Endodermal cell (in vitro differentiated cells): ENCODE measurements at regions not wholly inside any gene's neighbourhood (a gene's known extent, or its start where the extent isn't known, plus 50 kb on each side); places are given as distances from the start of the nearest gene placed in this dataset.
A peak's percentile ranks its signal among the peaks of the same experiment; 100 is the strongest.

Experiments
- DNase-seq: peaks from one replicate; pipeline ENCODE4 v3.0.0-alpha.2; 2017
- H3K27ac ChIP-seq: 2 replicates; pipeline ENCODE4 v1.5.1; 2013; ENCODE audit warnings: mild to moderate bottlenecking, low read depth, low read length, moderate library complexity
- H3K27me3 ChIP-seq: 2 replicates; pipeline ENCODE4 v1.6.1; 2013; ENCODE audit warnings: mild to moderate bottlenecking, low read length, moderate library complexity; ENCODE audit not compliant: insufficient read depth, control insufficient read depth, poor library complexity, severe bottlenecking
- H3K36me3 ChIP-seq: 2 replicates; pipeline ENCODE4 v1.7.0; 2013; ENCODE audit warnings: mild to moderate bottlenecking, low read length, moderate library complexity; ENCODE audit not compliant: control insufficient read depth, insufficient read depth
- H3K4me1 ChIP-seq: one replicate; pipeline ENCODE4 v1.7.0; 2013; ENCODE audit warnings: low read length; ENCODE audit not compliant: control insufficient read depth, insufficient read depth
- H3K4me3 ChIP-seq: 2 replicates; pipeline ENCODE4 v1.5.1; 2013; ENCODE audit warnings: mild to moderate bottlenecking, low read length, moderate library complexity
- H3K9ac ChIP-seq: 2 replicates; pipeline ENCODE4 v1.6.1; 2013; ENCODE audit warnings: mild to moderate bottlenecking, low read length, moderate library complexity; ENCODE audit not compliant: poor library complexity, severe bottlenecking; ENCODE audit errors: extremely low read depth
- H3K9me3 ChIP-seq: 2 replicates; pipeline ENCODE4 v1.6.1; 2013; ENCODE audit warnings: mild to moderate bottlenecking, low read length, moderate library complexity; ENCODE audit not compliant: control insufficient read depth
- H3K27ac Mint-ChIP-seq: 2 replicates; pipeline ENCODE4 v1.8.0; 2020; ENCODE audit warnings: mixed read lengths
- H3K27me3 Mint-ChIP-seq: 2 replicates; pipeline ENCODE4 v1.8.0; 2021; ENCODE audit warnings: mild to moderate bottlenecking, mixed read lengths; ENCODE audit not compliant: insufficient read depth
- H3K36me3 Mint-ChIP-seq: 2 replicates; pipeline ENCODE4 v1.8.0; 2020; ENCODE audit warnings: low read depth, mixed read lengths
- H3K4me1 Mint-ChIP-seq: 2 replicates; pipeline ENCODE4 v1.8.0; 2020; ENCODE audit warnings: mixed read lengths
- H3K4me3 Mint-ChIP-seq: 2 replicates; pipeline ENCODE4 v1.8.0; 2020; ENCODE audit warnings: mild to moderate bottlenecking, moderate library complexity, mixed read lengths
- H3K9me3 Mint-ChIP-seq: 2 replicates; pipeline ENCODE4 v1.8.0; 2020; ENCODE audit warnings: mild to moderate bottlenecking, mixed read lengths
- CTCF ChIP-seq: fragments of 200-600 bp; sonication (generic); conservative IDR thresholded peaks from 2 replicates; pipeline ENCODE4 v1.5.0; 2021; ENCODE audit warnings: antibody characterized with exemption, mild to moderate bottlenecking
- WGBS, 2 experiments: methylation state at CpG; one replicate each; pipeline versions ENCODE4 v1.1.5 to v1.1.7; 2013; ENCODE audit warnings: missing lambda C conversion rate in 2 of 2, mixed read lengths in 1 of 2; ENCODE audit not compliant: insufficient coverage in 1 of 2, insufficient read length in 1 of 2; 5-methylcytosine and 5-hydroxymethylcytosine counted together

GRCh38 chr3:150251187-150252062 is 156.7 kb upstream of the TSC22D2 start:
- peaks cover 10% of the 10 kb centered on the region for H3K4me1 ChIP-seq
- peaks cover 26% of the 10 kb centered on the region for H3K4me1 Mint-ChIP-seq
- H3K27ac Mint-ChIP-seq = no peak overlapping the region

GRCh38 chr3:150249779-150250470 is 158.2 kb upstream of the TSC22D2 start:
- no peaks in the 10 kb centered on the region for H3K36me3 Mint-ChIP-seq
- WGBS, 2 experiments = 82 to 92% methylated on average over 2 to 7 of the region's 7 CpGs
- H3K27me3 Mint-ChIP-seq = peaks cover 4% of the 10 kb centered on the region
- H3K9me3 ChIP-seq = no peaks in the 10 kb centered on the region
- H3K9me3 Mint-ChIP-seq = no peaks in the 10 kb centered on the region
- peaks cover 6% of the 10 kb centered on the region for H3K4me1 ChIP-seq
- no peak for TF ChIP-seq CTCF
- H3K4me1 Mint-ChIP-seq = peaks cover 14% of the 10 kb centered on the region
- H3K36me3 ChIP-seq = no peaks in the 10 kb centered on the region
- DNase-seq = no peak
- no peak overlapping the region for H3K27ac ChIP-seq
- H3K4me3 ChIP-seq = no peak overlapping the region
- H3K27me3 ChIP-seq = no peaks in the 10 kb centered on the region
- H3K4me3 Mint-ChIP-seq = no peak overlapping the region
- H3K27ac Mint-ChIP-seq = no peak overlapping the region
- H3K9ac ChIP-seq = no peak overlapping the region

More at GRCh38 chr3:150251187-150252062, 156.7 kb upstream of the TSC22D2 start:
- DNase-seq = no peak
- Mint-ChIP-seq H3K9me3 (no peaks in the 10 kb centered on the region), H3K36me3 (no peaks in the 10 kb centered on the region), H3K27me3 (peaks cover 5% of the 10 kb centered on the region), H3K4me3 (no peak overlapping the region)
- no peaks in the 10 kb centered on the region for H3K27me3 ChIP-seq
- H3K27ac ChIP-seq = no peak overlapping the region
- WGBS, 2 experiments = 90 to 100% methylated on average over 1 to 5 of the region's 5 CpGs
- no peak overlapping the region for H3K9ac ChIP-seq
- no peaks in the 10 kb centered on the region for H3K36me3 ChIP-seq
- H3K9me3 ChIP-seq = no peaks in the 10 kb centered on the region
- no peak overlapping the region for H3K4me3 ChIP-seq
- peak; percentile 44 for TF ChIP-seq CTCF

GRCh38 chr3:150248888-150249681 is 159.0 kb upstream of the TSC22D2 start:
- WGBS, 2 experiments = 83% methylated on average over 4 of the region's 4 CpGs; no CpG with 5 or more reads in 1 of the 2 experiments
- no peak overlapping the region for H3K27ac Mint-ChIP-seq

More at GRCh38 chr3:150248888-150249681, 159.0 kb upstream of the TSC22D2 start:
- Histone ChIP-seq H3K9me3 (no peaks in the 10 kb centered on the region), H3K4me1 (peaks cover 4% of the 10 kb centered on the region), H3K36me3 (no peaks in the 10 kb centered on the region), H3K27me3 (no peaks in the 10 kb centered on the region), H3K4me3 (no peak overlapping the region), H3K27ac (peak overlapping the region; percentile 25), H3K9ac (no peak overlapping the region)
- Mint-ChIP-seq H3K27me3 (peaks cover 4% of the 10 kb centered on the region), H3K36me3 (no peaks in the 10 kb centered on the region), H3K9me3 (no peaks in the 10 kb centered on the region), H3K4me1 (peaks cover 14% of the 10 kb centered on the region), H3K4me3 (no peak overlapping the region)
- no peak for TF ChIP-seq CTCF
- no peak for DNase-seq
